Neural crest cell (in vitro differentiated cells): ENCODE measurements at regions not wholly inside any gene's neighbourhood (a gene's known extent, or its start where the extent isn't known, plus 50 kb on each side); places are given as distances from the start of the nearest gene placed in this dataset.

Source experiments
- DNase-seq: peaks from one replicate; pipeline ENCODE4 v3.0.0; 2021; ENCODE audit warnings: low read depth, mixed read lengths, low spot score
- H3K27ac Mint-ChIP-seq: one replicate; pipeline ENCODE4 v1.8.0; 2021; ENCODE audit warnings: mild to moderate bottlenecking, mixed read lengths; ENCODE audit not compliant: unreplicated experiment
- H3K27me3 Mint-ChIP-seq: 2 replicates; pipeline ENCODE4 v1.8.0; 2021; ENCODE audit warnings: low read depth, mild to moderate bottlenecking, mixed read lengths
- H3K36me3 Mint-ChIP-seq: 2 replicates; pipeline ENCODE4 v1.8.0; 2021; ENCODE audit warnings: low read depth, mild to moderate bottlenecking, mixed read lengths
- H3K4me1 Mint-ChIP-seq: 2 replicates; pipeline ENCODE4 v1.8.0; 2021; ENCODE audit warnings: mixed read lengths
- H3K4me3 Mint-ChIP-seq: one replicate; pipeline ENCODE4 v1.8.0; 2021; ENCODE audit warnings: mild to moderate bottlenecking, mixed read lengths
- H3K9me3 Mint-ChIP-seq: 2 replicates; pipeline ENCODE4 v1.8.0; 2021; ENCODE audit warnings: mixed read lengths
- CTCF ChIP-seq: fragments of 200-600 bp; sonication (generic); conservative IDR thresholded peaks from 2 replicates; pipeline ENCODE4 v1.5.0; 2021; ENCODE audit warnings: antibody characterized with exemption, mild to moderate bottlenecking

GRCh38 chr7:80984619-80985018 lies 65.8 kb upstream of the SEMA3C start:
- Mint-ChIP-seq H3K27ac (no peak overlapping the region), H3K4me1 (peaks cover 3% of the 10 kb centered on the region), H3K4me3 (no peak overlapping the region), H3K36me3 (peaks cover 5% of the 10 kb centered on the region), H3K27me3 (no peaks in the 10 kb centered on the region), H3K9me3 (peaks cover 3% of the 10 kb centered on the region)
- no peak for DNase-seq
- no peak for TF ChIP-seq CTCF

GRCh38 chr7:80981405-80981804 lies 62.6 kb upstream of the SEMA3C start:
- Mint-ChIP-seq H3K36me3 (peaks cover 7% of the 10 kb centered on the region), H3K4me1 (peaks cover 3% of the 10 kb centered on the region), H3K9me3 (peaks cover 7% of the 10 kb centered on the region), H3K27ac (no peak overlapping the region), H3K27me3 (no peaks in the 10 kb centered on the region), H3K4me3 (no peak overlapping the region)
- DNase-seq: no peak
- TF ChIP-seq CTCF: no peak

DNA sequence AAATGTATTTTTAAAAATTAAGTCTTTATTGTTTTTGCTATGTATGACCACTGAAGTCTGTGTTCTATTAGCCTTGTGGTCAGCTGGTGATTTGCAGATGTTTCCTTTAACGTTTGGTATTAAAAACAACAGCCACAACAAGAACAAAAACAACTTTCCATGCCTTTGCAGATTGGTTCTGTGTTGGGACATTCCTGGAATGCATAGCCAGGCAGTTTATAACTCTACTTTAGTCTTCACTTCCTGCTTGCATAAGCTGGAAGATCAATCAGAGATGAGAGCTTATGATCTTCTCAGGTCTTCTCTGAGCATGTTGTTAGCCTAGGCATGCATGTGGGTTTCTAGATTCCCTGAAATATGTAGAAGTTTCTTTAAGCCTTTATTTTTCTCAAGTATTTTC lies 58.9 kb upstream of the SEMA3C start:
- peaks cover 7% of the 10 kb centered on the region for H3K36me3 Mint-ChIP-seq
- no peak overlapping the region for H3K27ac Mint-ChIP-seq
- no peaks in the 10 kb centered on the region for H3K27me3 Mint-ChIP-seq
- peaks cover 7% of the 10 kb centered on the region for H3K9me3 Mint-ChIP-seq
- no peak for DNase-seq
- no peaks in the 10 kb centered on the region for H3K4me1 Mint-ChIP-seq
- TF ChIP-seq CTCF: no peak
- no peak overlapping the region for H3K4me3 Mint-ChIP-seq

DNA sequence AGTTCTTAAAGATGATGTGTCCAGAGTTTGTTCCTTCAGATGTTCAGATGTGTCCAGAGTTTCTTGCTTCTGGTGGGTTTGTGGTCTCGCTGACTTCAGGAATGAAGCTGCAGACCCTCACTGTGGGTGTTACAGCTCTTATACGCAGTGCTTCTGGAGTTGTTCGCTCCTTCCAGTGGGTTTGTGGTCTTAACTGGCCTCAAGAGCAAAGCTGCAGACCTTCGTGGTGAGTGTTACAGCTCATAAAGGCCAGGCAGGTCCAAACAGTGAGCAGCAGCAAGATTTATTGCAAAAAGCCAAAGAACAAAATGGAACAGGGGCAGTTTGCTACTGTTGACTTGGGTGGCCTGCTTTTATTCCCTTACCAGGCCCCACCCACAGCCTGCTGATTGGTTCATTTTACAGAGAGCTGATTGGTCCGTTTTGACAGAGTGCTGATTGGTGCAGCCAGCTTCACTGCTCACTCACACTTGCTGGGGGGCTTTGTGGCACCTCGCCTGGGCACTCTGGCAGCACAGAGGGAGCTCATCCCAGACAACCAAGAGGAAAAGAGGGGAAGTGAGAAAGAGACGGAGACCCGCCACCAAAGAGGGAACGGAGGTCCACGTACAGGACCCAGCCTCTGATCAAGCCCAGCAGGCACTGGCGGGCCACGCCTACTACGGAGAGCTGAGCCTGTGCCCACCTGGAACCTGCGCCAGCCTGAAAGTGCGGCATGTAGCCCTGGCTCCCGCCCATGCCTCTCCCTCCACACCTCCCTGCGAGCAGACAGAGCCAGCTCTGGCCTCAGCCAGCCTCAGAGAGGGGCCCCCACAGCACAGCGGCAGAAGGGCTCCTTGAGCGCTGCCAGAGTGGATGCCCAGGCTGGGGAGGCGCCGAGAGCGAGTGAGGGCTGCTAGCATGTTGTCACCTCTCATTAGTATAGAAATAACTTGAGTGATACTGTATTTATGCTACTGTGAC lies 55.8 kb upstream of the SEMA3C start:
- no peaks in the 10 kb centered on the region for H3K27me3 Mint-ChIP-seq
- H3K9me3 Mint-ChIP-seq: peaks cover 7% of the 10 kb centered on the region
- no peak for DNase-seq
- no peak overlapping the region for H3K4me3 Mint-ChIP-seq
- H3K27ac Mint-ChIP-seq: no peak overlapping the region
- no peaks in the 10 kb centered on the region for H3K4me1 Mint-ChIP-seq
- H3K36me3 Mint-ChIP-seq: peaks cover 2% of the 10 kb centered on the region
- TF ChIP-seq CTCF: no peak

DNA sequence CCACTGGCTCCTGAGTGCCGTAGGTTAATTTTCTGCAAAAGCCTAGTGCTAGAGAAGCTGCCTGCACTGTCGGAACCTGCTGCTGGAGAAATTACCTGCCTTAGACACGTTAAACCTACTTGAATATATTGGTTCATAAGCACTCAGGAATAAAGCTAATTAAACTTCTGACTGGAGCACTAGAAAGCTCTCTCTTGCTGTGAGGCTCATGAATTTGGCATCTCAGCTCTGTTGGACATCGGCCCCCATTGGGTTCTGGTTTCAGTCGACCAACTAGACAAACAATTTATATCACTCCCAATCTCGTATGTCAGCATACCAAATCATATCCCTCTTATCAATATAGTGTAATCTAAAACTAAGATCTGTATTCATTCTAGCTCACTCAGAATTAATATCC lies 52.4 kb upstream of the SEMA3C start:
- Mint-ChIP-seq H3K27me3 (no peaks in the 10 kb centered on the region), H3K4me1 (no peaks in the 10 kb centered on the region), H3K36me3 (no peaks in the 10 kb centered on the region), H3K9me3 (peaks cover 3% of the 10 kb centered on the region), H3K4me3 (no peak overlapping the region), H3K27ac (no peak overlapping the region)
- DNase-seq: no peak
- TF ChIP-seq CTCF: no peak
